ENCODE measurements at regions not wholly inside any gene's neighbourhood (a gene's known extent, or its start where the extent isn't known, plus 50 kb on each side); places are given as distances from the start of the nearest gene placed in this dataset.

DNA sequence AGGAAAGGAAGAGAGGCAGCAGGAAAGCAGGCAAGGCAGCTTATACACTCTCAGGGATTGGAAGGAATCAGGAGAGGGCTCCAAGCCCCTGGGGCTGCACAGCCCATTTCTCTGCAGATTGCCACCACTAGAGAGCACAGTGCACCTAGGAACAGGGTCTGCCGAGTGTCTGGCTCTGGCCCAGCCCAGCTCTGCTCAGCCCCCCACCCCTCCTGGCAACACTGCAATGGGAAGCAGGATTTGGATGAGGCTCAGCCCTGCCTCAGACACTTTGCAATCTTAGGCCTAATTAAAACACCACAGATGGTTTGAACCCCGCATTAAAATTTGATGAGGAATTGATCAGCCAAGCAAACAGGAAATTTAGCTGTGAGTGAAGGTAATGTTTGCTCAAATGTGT is 252.7 kb downstream of the DHX35 start:
- Histone ChIP-seq H3K79me2 (ENCODE audit: insufficient read depth, low read length) (no peaks in the 10 kb centered on the region), H3K4me3 (ENCODE audit: insufficient read depth, low read length, poor library complexity, severe bottlenecking) (no peak overlapping the region), H3K9me2 (replicated peaks; ENCODE audit: insufficient read depth, low read length) (no peaks in the 10 kb centered on the region), H4K20me1 (ENCODE audit: low read depth, low read length) (no peaks in the 10 kb centered on the region), H3K36me3 (ENCODE audit: low read length) (no peaks in the 10 kb centered on the region), H3K27me3 (ENCODE audit: low read length) (no peaks in the 10 kb centered on the region), H3K9ac (ENCODE audit: low read length) (no peak overlapping the region), H3K4me2 (ENCODE audit: low read depth, low read length, poor library complexity, severe bottlenecking) (no peak overlapping the region), H2AFZ (ENCODE audit: low read depth, low read length, severe bottlenecking) (no peak overlapping the region), H3K9me3 (ENCODE audit: insufficient read depth, low read length) (no peaks in the 10 kb centered on the region), H3K27ac (ENCODE audit: low read depth, low read length) (no peak overlapping the region), H3F3A (ENCODE audit: insufficient read depth) (no peaks in the 10 kb centered on the region)
- no peak for TF ChIP-seq EZH2phosphoT487 (conservative IDR thresholded peaks at IDR 0.05; ENCODE audit: low read length)
- TF ChIP-seq, protein P1, sequence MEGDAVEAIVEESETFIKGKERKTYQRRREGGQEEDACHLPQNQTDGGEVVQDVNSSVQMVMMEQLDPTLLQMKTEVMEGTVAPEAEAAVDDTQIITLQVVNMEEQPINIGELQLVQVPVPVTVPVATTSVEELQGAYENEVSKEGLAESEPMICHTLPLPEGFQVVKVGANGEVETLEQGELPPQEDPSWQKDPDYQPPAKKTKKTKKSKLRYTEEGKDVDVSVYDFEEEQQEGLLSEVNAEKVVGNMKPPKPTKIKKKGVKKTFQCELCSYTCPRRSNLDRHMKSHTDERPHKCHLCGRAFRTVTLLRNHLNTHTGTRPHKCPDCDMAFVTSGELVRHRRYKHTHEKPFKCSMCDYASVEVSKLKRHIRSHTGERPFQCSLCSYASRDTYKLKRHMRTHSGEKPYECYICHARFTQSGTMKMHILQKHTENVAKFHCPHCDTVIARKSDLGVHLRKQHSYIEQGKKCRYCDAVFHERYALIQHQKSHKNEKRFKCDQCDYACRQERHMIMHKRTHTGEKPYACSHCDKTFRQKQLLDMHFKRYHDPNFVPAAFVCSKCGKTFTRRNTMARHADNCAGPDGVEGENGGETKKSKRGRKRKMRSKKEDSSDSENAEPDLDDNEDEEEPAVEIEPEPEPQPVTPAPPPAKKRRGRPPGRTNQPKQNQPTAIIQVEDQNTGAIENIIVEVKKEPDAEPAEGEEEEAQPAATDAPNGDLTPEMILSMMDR (IDR thresholded peaks at IDR 0.05; ENCODE audit: insufficient read depth, low read length, poor library complexity, severe bottlenecking): no peak

DNA sequence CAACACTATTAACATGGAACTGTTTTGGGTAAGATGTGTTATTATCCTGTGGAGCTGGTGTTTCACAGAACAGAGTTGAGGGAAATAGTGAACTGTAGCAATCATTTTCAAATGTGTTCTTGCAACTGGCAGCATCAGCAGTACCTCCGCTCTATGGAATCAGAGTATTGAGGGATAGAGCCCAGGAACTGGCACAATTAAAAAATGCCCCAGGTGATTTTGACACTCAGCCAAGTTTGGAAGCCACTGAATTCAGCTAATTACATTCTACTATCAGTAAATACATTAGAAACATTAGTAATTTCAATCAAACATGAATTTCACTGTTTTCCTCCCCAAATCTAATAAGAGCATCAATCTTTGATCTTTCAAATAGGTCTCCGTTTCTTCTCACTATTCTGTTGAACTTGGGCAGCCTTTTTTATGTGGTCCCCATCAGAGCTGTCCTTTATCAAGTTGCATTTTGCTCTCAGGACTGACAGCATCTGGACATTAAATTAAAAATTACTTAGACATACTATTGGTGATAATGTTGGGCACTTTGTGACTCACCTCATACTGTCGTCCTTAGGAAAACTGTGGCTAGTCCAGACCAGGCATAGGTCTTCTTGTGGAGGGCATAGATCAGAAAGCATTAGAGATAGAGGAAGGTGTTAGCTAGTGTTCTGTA is 251.5 kb downstream of the DHX35 start:
- Histone ChIP-seq H3K27me3 (ENCODE audit: low read length) (no peaks in the 10 kb centered on the region), H3K9me3 (ENCODE audit: insufficient read depth, low read length) (no peaks in the 10 kb centered on the region), H3K9me2 (replicated peaks; ENCODE audit: insufficient read depth, low read length) (no peaks in the 10 kb centered on the region)

DNA sequence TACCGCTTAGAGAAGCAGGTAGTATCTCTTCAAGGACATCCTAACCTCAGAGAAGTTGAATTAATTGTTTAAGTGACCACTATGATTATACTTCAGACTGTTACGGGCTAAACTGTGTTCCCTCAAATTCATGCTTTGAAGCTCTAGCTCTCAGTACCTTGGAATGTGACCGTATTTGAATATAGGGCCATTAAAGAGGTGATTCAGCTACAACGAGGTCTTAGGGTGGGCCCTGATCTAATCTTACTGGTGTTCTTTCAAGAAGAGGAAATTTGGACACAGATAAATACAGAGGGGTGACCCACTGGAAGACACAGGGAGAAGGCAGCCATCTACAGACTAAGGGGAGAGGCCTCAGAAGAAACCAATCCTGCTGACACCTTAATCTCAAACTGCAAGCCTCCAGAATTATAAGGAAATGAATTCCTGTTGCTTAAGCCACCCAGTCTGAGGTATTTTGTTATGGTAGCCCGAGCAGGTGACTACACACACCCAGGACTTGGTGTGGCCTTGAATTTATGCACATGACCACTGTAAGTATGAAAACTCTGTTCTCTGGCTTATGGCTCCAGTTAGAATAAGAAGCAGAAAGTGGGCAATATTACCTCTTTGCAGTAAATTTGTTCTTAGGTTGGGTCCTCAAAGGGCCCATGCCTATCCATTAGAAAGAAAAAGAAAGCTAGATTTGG is 249.1 kb downstream of the DHX35 start:
- Histone ChIP-seq H4K20me1 (ENCODE audit: low read depth, low read length) (no peaks in the 10 kb centered on the region), H3K36me3 (ENCODE audit: low read length) (no peaks in the 10 kb centered on the region), H3K27ac (ENCODE audit: low read depth, low read length) (no peak overlapping the region), H3K9ac (ENCODE audit: low read length) (no peak overlapping the region), H3K4me2 (ENCODE audit: low read depth, low read length, poor library complexity, severe bottlenecking) (no peak overlapping the region), H3K9me2 (replicated peaks; ENCODE audit: insufficient read depth, low read length) (no peaks in the 10 kb centered on the region), H3F3A (ENCODE audit: insufficient read depth) (no peaks in the 10 kb centered on the region), H3K79me2 (ENCODE audit: insufficient read depth, low read length) (no peaks in the 10 kb centered on the region), H3K4me3 (ENCODE audit: insufficient read depth, low read length, poor library complexity, severe bottlenecking) (no peak overlapping the region), H2AFZ (ENCODE audit: low read depth, low read length, severe bottlenecking) (no peak overlapping the region), H3K9me3 (ENCODE audit: insufficient read depth, low read length) (no peaks in the 10 kb centered on the region), H3K27me3 (ENCODE audit: low read length) (no peaks in the 10 kb centered on the region)
- TF ChIP-seq, protein P1 (IDR thresholded peaks at IDR 0.05; ENCODE audit: insufficient read depth, low read length, poor library complexity, severe bottlenecking): no peak
- TF ChIP-seq EZH2phosphoT487 (conservative IDR thresholded peaks at IDR 0.05; ENCODE audit: low read length): no peak

More for the DNA sequence above, 251.5 kb downstream of the DHX35 start:
- H2AFZ ChIP-seq (ENCODE audit: low read depth, low read length, severe bottlenecking): no peak overlapping the region
- no peaks in the 10 kb centered on the region for H4K20me1 ChIP-seq (ENCODE audit: low read depth, low read length)
- TF ChIP-seq, protein P1 (IDR thresholded peaks at IDR 0.05; ENCODE audit: insufficient read depth, low read length, poor library complexity, severe bottlenecking): no peak
- no peak for TF ChIP-seq EZH2phosphoT487 (conservative IDR thresholded peaks at IDR 0.05; ENCODE audit: low read length)
- no peak overlapping the region for H3K4me3 ChIP-seq (ENCODE audit: insufficient read depth, low read length, poor library complexity, severe bottlenecking)
- H3K4me2 ChIP-seq (ENCODE audit: low read depth, low read length, poor library complexity, severe bottlenecking): no peak overlapping the region
- H3F3A ChIP-seq (ENCODE audit: insufficient read depth): no peaks in the 10 kb centered on the region
- no peak overlapping the region for H3K9ac ChIP-seq (ENCODE audit: low read length)
- no peaks in the 10 kb centered on the region for H3K79me2 ChIP-seq (ENCODE audit: insufficient read depth, low read length)
- H3K36me3 ChIP-seq (ENCODE audit: low read length): no peaks in the 10 kb centered on the region
- H3K27ac ChIP-seq (ENCODE audit: low read depth, low read length): no peak overlapping the region

Measured in SU-DHL-6 (cell line).